WTC11 (cell line): ENCODE measurements at regions not wholly inside any gene's neighbourhood (a gene's known extent, or its start where the extent isn't known, plus 50 kb on each side); places are given as distances from the start of the nearest gene placed in this dataset.

Experiments used
- GABPB1 ChIP-seq: sonication (generic); formaldehyde crosslinking; IDR thresholded peaks from 2 replicates; pipeline ENCODE4 v1.8.1; 2023; ENCODE audit warnings: mild to moderate bottlenecking, missing genetic modification reagents
- NFATC4 ChIP-seq: fragments of 250-450 bp; sonication (Bioruptor Pico); IDR thresholded peaks from 2 replicates; pipeline ENCODE4 v1.9.0; 2021; ENCODE audit warnings: mild to moderate bottlenecking
- NFE2L1 ChIP-seq: sonication (generic); formaldehyde crosslinking; IDR thresholded peaks from 2 replicates; pipeline ENCODE4 v1.8.1; 2023; ENCODE audit warnings: missing genetic modification reagents
- TF ChIP-seq, protein P1 (sequence below): fragments of 200-600 bp; IDR thresholded peaks from 2 replicates; pipeline ENCODE4 v1.8.0; 2022; ENCODE audit warnings: antibody characterized with exemption
- TF ChIP-seq, protein P2 (sequence below): sonication (generic); formaldehyde crosslinking; IDR thresholded peaks from 2 replicates; pipeline ENCODE4 v1.8.1; 2023; ENCODE audit warnings: mild to moderate bottlenecking, moderate library complexity, missing genetic modification reagents

DNA sequence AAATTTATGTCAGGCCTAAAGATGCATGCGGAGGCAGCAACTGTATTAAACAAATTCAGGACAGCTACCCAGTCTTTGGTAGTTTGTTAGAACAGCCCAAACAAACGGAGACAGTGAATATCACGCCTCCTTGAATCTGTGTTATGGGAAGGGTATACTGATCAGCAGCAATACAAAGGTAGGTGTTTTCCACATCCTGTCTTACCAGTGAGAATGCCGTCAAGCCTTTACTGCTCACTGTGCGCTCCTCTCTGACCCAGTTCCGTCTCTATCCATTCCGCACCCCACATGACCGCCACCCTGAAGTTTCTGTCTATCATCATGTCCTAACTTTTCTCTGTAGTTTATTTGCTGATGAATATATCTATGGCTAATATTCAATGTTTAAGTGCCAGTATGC, 473.3 kb downstream of the LPIN1 start:
- TF ChIP-seq, protein P1, sequence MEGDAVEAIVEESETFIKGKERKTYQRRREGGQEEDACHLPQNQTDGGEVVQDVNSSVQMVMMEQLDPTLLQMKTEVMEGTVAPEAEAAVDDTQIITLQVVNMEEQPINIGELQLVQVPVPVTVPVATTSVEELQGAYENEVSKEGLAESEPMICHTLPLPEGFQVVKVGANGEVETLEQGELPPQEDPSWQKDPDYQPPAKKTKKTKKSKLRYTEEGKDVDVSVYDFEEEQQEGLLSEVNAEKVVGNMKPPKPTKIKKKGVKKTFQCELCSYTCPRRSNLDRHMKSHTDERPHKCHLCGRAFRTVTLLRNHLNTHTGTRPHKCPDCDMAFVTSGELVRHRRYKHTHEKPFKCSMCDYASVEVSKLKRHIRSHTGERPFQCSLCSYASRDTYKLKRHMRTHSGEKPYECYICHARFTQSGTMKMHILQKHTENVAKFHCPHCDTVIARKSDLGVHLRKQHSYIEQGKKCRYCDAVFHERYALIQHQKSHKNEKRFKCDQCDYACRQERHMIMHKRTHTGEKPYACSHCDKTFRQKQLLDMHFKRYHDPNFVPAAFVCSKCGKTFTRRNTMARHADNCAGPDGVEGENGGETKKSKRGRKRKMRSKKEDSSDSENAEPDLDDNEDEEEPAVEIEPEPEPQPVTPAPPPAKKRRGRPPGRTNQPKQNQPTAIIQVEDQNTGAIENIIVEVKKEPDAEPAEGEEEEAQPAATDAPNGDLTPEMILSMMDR, result no peak
- TF ChIP-seq GABPB1 (CRISPR knock-in tag) (no peak), NFE2L1 (CRISPR knock-in tag) (no peak), NFATC4 (CRISPR knock-in tag) (no peak)
- TF ChIP-seq, protein P2, sequence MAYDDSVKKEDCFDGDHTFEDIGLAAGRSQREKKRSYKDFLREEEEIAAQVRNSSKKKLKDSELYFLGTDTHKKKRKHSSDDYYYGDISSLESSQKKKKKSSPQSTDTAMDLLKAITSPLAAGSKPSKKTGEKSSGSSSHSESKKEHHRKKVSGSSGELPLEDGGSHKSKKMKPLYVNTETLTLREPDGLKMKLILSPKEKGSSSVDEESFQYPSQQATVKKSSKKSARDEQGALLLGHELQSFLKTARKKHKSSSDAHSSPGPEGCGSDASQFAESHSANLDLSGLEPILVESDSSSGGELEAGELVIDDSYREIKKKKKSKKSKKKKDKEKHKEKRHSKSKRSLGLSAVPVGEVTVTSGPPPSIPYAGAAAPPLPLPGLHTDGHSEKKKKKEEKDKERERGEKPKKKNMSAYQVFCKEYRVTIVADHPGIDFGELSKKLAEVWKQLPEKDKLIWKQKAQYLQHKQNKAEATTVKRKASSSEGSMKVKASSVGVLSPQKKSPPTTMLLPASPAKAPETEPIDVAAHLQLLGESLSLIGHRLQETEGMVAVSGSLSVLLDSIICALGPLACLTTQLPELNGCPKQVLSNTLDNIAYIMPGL, result no peak
